ENCODE measurements at regions not wholly inside any gene's neighbourhood (a gene's known extent, or its start where the extent isn't known, plus 50 kb on each side); places are given as distances from the start of the nearest gene placed in this dataset.
"Not testable (repeated sequence)": the region's sequence is repeated elsewhere in the genome, so short reads cannot be mapped to it uniquely, and the experiment has no call there.

DNA sequence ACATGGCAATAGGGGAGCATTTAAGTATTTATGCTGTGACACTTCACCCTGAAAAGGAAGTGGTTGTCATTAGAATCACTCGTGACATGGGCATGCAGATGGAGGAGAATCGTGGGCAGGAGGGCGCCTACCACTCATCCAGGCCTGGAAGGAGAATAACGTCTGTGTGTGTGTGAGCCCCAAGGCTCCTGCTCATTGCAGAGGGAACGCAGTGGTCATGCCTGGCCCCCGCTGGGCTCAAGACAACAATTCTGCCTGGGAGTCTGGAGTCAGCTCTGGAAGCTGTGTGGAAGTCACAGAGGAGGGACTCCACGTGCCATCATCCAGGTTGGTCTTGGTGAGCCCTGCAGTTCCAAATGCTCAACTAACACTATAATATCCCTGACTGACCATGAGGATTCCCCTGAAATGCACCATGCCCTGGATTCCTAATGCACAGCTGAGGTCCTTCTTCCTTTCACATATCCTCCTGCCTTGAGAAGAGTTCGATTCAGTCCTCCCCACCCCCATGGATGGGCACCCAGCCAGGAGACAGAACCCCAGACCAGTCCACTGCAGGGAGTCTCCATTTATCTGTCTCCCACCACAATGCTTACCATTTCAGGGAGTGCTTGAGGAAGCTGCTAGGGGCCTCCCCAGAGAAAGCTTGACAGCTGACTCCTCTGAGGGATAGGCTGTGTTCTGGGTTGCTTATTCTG lies 446.9 kb upstream of the B3GAT1 start:
- Mint-ChIP-seq H3K27me3 (ENCODE audit: low read depth) (peaks cover 53% of the 10 kb centered on the region), H3K4me1 (ENCODE audit: low read depth) (peaks cover 5% of the 10 kb centered on the region), H3K4me3 (ENCODE audit: unreplicated experiment) (no peak overlapping the region), H3K27ac (ENCODE audit: unreplicated experiment) (no peak overlapping the region), H3K9me3 (ENCODE audit: low read depth) (no peaks in the 10 kb centered on the region), H3K36me3 (ENCODE audit: low read depth) (no peaks in the 10 kb centered on the region)
- TF ChIP-seq, protein P1, sequence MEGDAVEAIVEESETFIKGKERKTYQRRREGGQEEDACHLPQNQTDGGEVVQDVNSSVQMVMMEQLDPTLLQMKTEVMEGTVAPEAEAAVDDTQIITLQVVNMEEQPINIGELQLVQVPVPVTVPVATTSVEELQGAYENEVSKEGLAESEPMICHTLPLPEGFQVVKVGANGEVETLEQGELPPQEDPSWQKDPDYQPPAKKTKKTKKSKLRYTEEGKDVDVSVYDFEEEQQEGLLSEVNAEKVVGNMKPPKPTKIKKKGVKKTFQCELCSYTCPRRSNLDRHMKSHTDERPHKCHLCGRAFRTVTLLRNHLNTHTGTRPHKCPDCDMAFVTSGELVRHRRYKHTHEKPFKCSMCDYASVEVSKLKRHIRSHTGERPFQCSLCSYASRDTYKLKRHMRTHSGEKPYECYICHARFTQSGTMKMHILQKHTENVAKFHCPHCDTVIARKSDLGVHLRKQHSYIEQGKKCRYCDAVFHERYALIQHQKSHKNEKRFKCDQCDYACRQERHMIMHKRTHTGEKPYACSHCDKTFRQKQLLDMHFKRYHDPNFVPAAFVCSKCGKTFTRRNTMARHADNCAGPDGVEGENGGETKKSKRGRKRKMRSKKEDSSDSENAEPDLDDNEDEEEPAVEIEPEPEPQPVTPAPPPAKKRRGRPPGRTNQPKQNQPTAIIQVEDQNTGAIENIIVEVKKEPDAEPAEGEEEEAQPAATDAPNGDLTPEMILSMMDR (IDR thresholded peaks at IDR 0.05): no peak
- DNase-seq (ENCODE audit: low spot score): no peak

DNA sequence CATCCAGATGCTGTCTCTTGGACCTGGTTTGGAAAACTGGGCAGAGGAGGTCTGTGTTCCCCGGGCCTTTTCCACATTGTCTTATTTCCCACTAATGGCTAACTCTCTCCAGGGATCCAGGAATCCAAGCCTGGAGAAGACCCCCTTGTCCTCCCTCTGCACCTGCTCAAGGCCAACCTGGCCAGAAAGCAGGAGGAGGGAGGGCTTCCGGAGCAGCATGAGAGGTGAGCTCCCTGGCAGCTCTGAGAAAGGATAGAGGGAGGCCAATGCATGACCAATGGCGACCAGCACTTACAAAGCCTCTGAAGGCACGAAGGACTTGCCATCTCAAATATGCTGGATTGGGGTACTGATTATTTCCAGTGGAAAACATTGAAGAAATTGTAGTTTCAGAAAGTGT lies 445.0 kb upstream of the B3GAT1 start:
- H3K36me3 Mint-ChIP-seq (ENCODE audit: low read depth): no peaks in the 10 kb centered on the region
- no peaks in the 10 kb centered on the region for H3K9me3 Mint-ChIP-seq (ENCODE audit: low read depth)
- no peak overlapping the region for H3K4me3 Mint-ChIP-seq (ENCODE audit: unreplicated experiment)
- TF ChIP-seq, protein P1 (IDR thresholded peaks at IDR 0.05): no peak
- no peak overlapping the region for H3K27ac Mint-ChIP-seq (ENCODE audit: unreplicated experiment)
- H3K4me1 Mint-ChIP-seq (ENCODE audit: low read depth): peaks cover 2% of the 10 kb centered on the region
- no peak for DNase-seq (ENCODE audit: low spot score)
- H3K27me3 Mint-ChIP-seq (ENCODE audit: low read depth): peaks cover 52% of the 10 kb centered on the region

DNA sequence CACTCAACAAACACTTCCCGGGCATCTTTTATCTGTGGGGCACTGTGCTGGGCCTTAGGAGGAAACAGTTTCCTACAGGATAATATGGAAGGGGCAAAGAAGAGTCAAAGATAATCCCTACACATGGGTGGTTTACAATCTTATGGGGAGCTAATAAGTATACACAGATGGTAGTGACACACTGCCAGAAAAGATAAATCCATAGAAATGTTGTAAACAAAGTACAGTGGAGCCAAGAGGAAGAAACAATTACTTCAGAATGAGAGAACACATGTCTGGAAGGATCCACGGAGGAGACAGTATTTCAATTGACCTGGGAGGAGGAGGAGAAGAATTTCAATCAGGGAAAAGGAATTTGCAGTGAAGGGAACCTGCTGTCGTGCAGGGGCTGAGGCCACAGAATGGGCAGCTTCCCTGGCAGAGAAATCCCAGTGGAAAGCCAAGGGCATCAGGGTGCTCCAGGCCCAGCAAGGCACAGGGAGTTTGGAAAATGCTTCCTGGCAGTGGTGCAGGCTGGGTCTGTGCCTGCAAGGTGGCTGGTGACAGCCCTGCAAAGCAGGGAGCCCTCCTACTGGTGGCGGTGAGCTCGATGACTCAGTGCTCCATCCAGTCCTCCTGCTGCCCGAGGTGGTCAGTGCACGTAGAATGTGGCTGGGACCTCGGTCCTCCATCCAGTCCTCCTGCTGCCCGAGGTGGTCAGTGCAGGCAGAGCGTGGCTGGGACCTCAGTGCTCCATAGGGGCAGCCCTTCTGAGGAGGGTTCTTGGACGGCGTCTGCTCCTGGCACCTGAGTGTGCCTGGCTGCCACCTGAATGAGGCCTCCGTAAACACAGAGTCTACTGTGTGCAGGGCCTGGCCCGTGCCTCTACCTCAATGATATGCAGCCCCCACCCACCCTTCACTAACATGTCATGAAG lies 444.3 kb upstream of the B3GAT1 start:
- Mint-ChIP-seq H3K27me3 (ENCODE audit: low read depth) (peaks cover 46% of the 10 kb centered on the region), H3K4me3 (ENCODE audit: unreplicated experiment) (no peak overlapping the region)

DNA sequence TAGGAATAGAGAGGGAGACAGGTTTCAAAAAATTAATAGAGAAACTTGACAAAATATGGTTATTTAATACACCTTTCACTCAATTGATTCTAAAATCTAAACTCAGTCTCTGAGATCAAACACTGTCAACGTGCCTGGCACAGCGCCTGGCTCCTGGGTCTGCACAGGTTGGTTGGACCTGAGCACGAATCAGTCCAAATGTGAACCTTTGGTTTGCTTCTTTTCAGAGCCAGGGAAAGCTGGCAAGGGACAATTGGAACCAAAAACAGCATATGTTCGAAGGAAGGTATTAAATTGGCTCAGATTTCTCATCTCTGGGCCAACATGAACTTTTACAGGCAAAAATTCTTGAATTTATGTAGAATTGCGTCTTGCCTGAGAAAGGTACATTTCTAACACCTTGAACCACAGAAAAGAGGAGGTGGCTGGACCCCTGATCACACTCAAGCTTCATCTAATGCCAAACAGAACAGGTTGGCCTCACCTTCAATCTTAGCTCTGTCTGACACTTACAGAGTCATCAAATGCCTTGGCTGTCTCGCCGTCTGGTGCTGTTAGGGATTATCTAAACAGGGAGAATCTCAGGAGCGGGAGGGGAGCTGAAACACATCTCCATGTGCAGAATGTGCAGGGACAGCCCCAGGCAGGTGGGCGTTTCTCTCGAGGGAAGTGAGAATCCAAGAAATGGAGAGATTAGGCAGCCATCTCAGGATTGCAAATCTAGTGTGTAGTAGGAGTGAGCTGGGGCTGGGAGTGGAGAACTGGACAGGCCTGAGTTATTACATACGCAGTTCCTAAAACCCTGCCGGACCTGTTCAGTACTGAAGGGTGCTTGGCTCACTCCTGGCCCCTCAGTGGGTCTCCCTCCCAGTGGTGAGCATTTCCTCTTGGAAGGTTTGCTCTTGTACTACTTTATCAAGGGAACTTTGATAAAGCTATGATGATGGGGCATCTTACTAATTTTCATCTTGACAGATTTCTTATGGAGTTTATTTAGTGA lies 442.2 kb upstream of the B3GAT1 start:
- Mint-ChIP-seq H3K27ac (ENCODE audit: unreplicated experiment) (no peak overlapping the region), H3K36me3 (ENCODE audit: low read depth) (no peaks in the 10 kb centered on the region), H3K4me3 (ENCODE audit: unreplicated experiment) (no peak overlapping the region), H3K9me3 (ENCODE audit: low read depth) (no peaks in the 10 kb centered on the region), H3K27me3 (ENCODE audit: low read depth) (peaks cover 41% of the 10 kb centered on the region), H3K4me1 (ENCODE audit: low read depth) (no peaks in the 10 kb centered on the region)
- DNase-seq (ENCODE audit: low spot score): no peak
- TF ChIP-seq, protein P1 (IDR thresholded peaks at IDR 0.05): no peak

More for the DNA sequence above, 444.3 kb upstream of the B3GAT1 start:
- Mint-ChIP-seq H3K4me1 (ENCODE audit: low read depth) (no peaks in the 10 kb centered on the region), H3K27ac (ENCODE audit: unreplicated experiment) (no peak overlapping the region), H3K36me3 (ENCODE audit: low read depth) (no peaks in the 10 kb centered on the region), H3K9me3 (ENCODE audit: low read depth) (no peaks in the 10 kb centered on the region)
- TF ChIP-seq, protein P1 (IDR thresholded peaks at IDR 0.05): no peak
- DNase-seq (ENCODE audit: low spot score): no peak

DNA sequence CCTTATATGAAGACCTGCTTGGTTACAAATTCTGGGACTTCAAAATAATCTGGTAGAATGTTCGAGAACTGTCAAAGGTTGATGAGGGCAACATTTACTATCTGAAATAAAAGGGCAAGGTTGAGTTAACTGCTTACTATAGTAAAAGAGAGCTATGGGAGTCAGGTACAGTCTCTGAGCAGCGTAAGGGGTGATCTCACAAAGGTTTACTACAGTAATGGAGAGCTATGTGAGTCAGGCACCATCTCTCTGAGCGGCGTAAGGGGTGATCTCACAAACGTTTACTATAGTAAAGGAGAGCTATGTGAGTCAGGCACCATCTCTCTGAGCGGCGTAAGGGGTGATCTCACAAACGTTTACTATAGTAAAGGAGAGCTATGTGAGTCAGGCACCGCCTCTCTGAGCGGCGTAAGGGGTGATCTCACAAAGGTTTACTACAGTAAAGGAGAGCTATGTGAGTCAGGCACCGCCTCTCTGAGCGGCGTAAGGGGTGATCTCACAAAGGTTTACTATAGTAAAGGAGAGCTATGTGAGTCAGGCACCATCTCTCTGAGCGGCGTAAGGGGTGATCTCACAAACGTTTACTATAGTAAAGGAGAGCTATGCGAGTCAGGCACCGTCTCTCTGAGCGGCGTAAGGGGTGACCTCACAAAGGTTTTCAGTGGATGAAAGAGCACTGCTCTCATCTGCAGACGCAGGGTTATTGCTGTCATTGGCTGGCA lies 439.6 kb upstream of the B3GAT1 start:
- H3K27ac Mint-ChIP-seq (ENCODE audit: unreplicated experiment); H3K4me1 Mint-ChIP-seq (ENCODE audit: low read depth); H3K9me3 Mint-ChIP-seq (ENCODE audit: low read depth); DNase-seq (ENCODE audit: low spot score); H3K4me3 Mint-ChIP-seq (ENCODE audit: unreplicated experiment); H3K36me3 Mint-ChIP-seq (ENCODE audit: low read depth): not testable (repeated sequence)
- H3K27me3 Mint-ChIP-seq (ENCODE audit: low read depth): peaks cover 25% of the 10 kb centered on the region

Data from chondrocyte (in vitro differentiated cells).